ENCODE measurements at regions not wholly inside any gene's neighbourhood (a gene's known extent, or its start where the extent isn't known, plus 50 kb on each side); places are given as distances from the start of the nearest gene placed in this dataset.

DNA sequence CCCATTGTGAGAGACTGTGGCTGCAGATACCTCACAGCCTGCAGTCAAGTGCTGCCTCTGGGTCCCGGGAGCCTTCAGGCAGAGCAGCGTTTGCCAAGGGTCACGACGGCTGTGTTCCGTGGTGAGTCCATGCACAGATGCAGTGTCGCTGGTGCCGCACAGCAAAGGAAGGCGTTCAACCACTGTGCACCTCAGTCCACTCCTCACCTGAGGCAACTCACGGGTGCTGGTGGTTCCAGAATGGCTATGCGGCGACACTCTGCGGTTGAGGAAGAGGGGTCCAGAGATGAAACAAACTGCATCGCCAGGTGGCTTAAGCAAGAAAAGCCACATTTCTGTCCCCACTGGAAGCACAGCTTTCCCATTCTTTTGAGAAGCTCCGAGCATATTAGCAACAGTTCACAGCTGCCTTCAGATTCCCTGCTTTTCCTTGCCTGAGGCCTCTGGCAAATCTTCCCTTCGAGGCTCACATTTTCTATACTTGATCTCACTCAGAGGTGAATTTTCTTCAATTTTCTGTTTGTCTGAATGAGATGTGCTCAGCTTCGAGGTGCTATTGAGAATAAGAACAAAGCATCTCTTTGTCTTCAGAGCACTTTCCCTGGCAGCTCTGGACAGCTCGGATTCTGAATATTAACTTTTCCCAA lies 208.8 kb upstream of the TWIST2 start:
- DNase-seq = no peak

GRCh38 chr2:238640486-238640885 lies 207.4 kb upstream of the TWIST2 start:
- DNase-seq = no peak

GRCh38 chr2:238642973-238643372 lies 204.9 kb upstream of the TWIST2 start:
- no peak for DNase-seq

- no peak for DNase-seq
Observed at GRCh38 chr2:238643400-238643907, 204.4 kb upstream of the TWIST2 start.

DNA sequence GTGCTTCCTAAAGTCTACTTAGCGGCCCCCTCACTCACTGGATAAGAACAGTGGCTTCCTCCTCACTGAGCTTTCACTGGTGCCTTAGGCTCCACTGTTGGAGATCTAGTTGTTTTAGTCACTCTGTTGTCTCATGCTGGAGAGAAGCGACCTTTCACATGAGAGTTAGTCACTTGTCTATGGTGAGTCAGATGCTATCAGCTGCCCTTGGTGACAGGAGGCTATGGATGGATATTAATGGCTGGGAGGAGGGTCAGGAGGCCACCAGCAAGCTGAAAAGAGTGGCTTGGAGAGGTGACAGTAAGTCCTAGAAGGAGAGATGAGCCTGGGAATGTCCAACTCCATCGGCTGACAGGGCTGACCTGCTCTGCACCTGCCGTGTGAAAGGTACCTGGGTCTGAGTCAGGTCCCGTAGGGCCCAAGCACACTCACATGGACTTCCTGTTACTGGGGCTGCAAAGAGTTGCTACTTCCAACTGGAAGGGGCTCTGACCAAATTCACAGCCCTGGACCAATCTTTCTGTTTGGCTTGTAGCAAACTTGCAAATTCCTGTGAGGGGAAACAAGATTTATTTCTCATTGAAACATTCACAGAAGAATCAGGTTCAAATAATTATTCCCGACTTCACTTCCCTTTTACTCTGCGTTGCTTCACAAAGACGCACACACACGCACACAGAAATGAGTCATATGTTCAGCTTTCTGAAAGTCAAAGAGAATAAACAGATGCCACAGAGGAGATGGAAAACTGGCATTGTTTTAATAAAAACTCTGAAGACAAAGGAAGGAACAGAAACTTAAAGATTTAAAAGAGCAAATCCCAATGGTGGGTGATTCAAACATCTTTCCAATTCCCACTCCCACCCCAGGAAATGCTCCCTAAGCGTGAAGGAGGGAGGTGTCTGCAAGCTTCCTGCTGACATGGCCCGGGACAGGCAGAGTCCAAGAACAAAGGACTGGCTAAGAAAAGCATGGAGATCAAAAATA lies 203.5 kb upstream of the TWIST2 start:
- no peak for DNase-seq

GRCh38 chr2:238645095-238645494 lies 202.8 kb upstream of the TWIST2 start:
- DNase-seq = no peak

- no peak for DNase-seq
Observed at GRCh38 chr2:238645716-238646115, 202.2 kb upstream of the TWIST2 start.

- DNase-seq = no peak
Observed at GRCh38 chr2:238646281-238646680, 201.6 kb upstream of the TWIST2 start.

DNA sequence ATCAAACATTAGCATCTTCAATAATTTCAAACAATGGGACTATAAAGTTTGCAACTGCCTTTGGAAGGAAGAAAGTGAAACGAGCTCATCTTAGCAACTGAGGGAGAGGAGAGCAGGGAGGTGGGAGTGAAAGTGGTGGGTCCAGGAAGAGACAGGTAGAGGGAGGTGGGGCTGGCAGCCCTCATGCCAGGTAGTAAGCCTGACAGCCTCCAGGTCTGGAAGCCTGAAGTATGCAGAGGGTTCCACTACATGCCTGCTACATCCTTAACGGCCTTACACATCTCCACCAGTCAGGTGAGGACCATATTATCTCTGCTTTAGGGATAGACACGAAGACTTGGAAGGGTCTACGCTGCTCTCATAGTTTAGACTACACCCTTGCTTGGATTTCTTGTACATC lies 201.1 kb upstream of the TWIST2 start:
- no peak for DNase-seq

DNA sequence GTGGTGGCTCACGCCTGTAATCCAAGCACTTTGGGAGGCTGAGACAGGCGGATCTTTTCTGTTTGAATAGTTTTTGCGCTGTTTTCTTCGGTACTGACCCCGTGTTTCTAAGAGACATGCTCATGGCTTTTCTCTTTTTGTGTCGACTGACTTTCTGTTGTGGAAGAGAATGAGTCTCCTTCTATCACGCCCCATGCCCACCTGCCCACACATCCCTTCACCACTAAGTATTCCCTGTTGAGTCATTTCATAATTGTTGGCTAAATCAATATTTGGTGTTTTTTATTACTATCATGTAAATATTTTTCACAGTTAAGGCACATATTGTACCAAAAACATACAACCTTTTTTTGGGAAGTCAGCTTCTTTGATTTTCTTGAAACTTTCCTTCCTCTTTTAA lies 198.8 kb upstream of the TWIST2 start:
- no peak for DNase-seq

DNA sequence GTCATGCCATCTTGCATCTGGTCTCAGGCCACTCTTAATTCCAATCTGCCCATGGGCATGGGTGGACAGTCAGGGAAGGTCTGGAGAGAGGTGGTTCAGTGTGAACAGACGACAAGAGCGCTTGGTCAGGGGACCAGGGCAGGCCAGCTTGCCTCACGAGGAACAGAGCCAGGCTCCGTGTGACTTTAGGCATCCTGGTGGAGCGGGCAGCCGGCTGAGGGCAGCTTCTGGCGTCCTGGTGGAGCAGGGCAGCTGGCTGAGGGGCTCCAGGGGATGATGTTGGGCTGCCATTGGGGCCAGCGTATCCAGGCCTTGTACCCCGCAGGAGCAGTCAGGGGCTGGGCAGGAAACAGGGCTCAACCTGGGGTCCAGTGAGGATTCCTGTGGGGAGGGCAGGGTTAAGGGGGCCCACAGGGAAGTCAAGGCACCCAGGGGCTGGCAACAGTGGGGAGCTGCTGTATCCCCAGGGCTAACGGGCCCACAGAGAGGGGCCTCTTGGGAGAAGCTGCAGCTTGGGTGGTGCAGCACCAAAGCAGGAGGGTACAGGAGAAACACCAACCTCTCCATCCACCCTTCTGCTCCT lies 197.9 kb upstream of the TWIST2 start:
- DNase-seq = no peak

GRCh38 chr2:238650536-238650935 lies 197.3 kb upstream of the TWIST2 start:
- no peak for DNase-seq

DNA sequence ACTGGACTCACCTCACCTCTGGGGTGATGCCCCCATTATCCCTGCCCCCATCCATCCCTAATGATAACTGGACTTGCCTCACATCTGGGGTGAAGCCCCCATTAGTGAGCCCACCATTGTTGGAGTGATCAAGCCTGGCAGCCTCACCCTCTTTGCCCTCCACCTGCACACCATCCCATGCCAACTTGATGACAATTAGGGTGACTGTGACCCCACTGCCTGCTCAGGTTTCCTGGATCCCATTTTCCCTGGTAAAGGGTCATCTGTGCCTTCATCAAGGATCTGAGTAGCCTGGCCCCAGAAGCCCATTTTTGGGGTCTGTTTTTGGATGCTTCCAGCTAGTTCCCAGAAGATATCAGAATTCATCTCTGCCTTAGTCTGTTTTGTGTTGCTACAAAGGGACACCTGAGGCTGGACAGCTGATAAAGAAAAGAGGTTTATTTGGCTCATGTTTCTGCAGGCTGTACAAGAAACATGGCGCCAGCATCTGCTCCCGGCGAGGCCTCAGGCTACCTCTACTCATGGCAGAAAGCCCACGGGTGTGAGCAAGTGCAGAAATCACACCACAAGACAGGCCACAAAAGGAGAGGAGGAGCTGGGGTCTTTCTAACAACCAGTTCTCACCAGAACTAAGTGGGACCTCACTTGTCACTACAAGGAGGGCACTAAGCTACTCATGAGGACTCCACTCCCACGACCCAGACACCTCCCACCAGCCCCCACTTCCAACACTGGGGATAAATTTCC lies 196.4 kb upstream of the TWIST2 start:
- DNase-seq = no peak

- no peak for DNase-seq
Observed at GRCh38 chr2:238652053-238652770, 195.7 kb upstream of the TWIST2 start.

DNA sequence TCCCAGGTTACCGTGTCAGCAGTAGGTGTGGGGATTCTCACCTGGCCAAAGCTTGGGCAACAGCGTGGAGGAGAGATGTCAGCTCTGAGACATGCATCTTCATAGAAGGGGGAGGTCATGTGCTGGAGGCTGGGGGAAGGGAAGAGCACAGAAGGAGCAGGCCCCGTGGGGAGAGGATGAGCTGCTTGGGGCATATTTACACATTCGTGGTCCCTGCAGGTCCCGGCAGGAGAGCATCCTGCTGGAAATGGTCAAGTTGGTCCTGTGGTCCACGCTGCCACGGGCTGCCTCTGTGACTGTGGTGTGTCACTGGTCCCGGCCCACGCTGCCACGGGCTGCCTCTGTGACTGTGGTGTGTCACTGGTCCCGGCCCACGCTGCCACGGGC lies 195.1 kb upstream of the TWIST2 start:
- DNase-seq = no peak

- no peak for DNase-seq
Observed at GRCh38 chr2:238653431-238654109, 194.3 kb upstream of the TWIST2 start.

- no peak for DNase-seq
Observed at GRCh38 chr2:238654479-238655197, 193.2 kb upstream of the TWIST2 start.

GRCh38 chr2:238655198-238655860 lies 192.6 kb upstream of the TWIST2 start:
- no peak for DNase-seq

DNA sequence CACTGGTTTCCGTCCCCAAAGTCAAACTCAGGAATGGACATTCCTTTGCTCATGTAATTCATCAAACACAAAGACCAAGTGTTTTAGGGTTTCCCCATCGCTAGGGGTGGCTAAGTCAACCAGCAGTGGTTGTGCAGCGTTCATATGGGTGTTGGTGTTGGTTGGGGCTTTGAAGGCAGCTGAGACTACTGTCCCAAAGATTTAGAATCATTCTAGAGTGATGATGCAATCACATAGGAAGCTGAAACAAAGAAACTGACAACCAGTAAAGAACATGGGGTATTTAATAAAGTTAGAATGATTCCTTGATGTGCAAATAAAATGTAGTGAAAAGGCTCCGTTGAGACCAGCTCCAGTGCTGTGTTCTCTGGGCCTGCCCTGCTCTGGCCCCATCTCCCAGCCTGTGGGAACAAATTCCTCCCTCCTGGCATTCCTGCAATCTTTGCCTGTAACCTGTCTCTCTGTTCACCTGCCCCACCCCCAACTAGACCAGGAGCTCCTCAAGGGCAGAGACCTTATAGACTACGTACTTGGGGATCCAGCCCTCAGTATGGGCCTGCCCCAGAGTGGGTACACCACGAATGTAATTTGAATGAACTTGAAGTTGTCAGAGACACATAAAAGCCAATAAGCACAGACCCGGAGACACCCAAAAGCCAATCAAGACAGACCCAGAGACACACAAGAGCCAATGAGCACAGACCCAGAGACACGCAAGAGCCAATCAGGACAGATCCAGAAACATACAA lies 191.7 kb upstream of the TWIST2 start:
- no peak for DNase-seq
